HG03095 (cell line): ENCODE measurements at regions not wholly inside any gene's neighbourhood (a gene's known extent, or its start where the extent isn't known, plus 50 kb on each side); places are given as distances from the start of the nearest gene placed in this dataset.

Source experiments
- ATAC-seq: cut with Tn5 transposase; IDR thresholded peaks from one replicate; pipeline ENCODE4 v1.9.1; 2021; ENCODE audit warnings: moderate library complexity; ENCODE audit not compliant: unreplicated experiment

- no peak for ATAC-seq
Measured at GRCh38 chr17:69761767-69762321, 313.2 kb upstream of the KCNJ16 start.

DNA sequence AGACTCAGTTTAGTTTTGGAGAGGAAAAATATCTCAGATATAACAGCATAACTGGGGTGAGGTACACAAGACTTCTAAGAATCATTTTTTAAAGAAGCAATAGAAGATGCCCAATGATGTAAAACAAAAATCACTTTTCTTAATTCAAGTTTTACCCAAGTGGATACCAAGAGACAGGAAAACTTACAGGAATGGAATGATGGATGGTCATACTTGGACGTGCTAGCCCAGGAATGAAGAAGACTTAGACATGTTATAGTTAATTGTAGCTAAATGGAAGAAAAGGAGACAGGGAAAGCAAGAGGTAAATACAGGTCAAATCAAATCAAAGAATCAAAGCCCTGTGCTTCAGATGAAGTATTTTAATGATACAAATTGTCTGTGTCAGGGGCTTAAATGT, 312.7 kb upstream of the KCNJ16 start:
- no peak for ATAC-seq

DNA sequence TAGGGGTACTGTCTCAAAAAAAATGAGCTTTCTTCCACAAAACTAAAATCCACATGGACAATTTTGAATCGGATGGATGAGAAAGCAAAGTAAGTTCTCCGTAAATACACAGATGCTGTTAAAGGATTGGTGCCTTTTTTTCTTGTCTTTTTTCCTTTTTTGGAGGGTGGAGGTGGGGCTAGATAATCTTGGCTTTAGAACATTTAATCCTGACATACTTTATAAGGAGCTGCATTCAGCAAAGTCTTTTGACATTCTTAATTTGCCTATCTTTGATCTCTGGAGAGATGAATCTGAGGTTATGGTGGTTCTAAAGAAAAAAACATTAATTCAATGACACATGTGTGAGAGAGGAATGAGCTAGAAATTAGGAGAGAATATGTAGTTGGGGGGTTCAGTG, 312.3 kb upstream of the KCNJ16 start:
- ATAC-seq: no peak

GRCh38 chr17:69763503-69763902, 311.5 kb upstream of the KCNJ16 start:
- ATAC-seq: no peak

DNA sequence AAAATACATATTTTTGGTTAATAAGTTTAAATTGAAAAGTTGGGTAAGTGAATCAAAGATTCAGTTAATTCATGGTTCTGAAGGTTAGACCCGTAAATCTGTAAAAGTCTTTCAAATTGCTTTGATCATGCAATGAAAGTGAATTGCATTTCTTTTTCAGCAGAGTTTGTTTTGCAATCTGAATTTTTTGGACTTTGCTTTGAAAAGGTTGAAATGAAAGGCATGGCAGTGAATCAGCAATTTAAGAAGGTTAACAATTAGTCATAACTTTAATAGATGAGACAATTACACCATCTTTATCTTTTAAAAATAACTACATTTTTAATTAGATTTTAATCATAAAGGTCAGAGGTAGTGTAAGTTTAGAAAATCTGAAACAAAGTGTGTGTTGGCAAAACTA, 310.9 kb upstream of the KCNJ16 start:
- no peak for ATAC-seq

DNA sequence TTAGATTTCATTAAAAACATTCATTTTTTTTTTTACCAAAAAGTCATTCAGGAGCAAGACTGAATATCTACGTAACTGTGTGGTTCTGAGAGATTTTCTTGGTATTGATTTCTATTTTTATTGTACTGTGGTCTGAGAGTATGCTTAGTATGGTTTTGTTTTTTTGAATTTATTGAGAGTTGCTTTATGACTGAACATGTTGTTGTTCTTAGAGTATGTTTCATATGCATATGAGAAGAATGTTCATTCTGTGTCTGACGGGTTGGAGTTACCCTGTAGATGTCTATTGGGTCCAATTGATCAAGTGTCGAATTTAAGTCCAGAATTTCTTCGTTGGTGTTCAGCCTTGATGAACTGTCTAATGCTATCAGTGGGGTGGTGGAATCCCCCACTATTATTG, 306.0 kb upstream of the KCNJ16 start:
- no peak for ATAC-seq

DNA sequence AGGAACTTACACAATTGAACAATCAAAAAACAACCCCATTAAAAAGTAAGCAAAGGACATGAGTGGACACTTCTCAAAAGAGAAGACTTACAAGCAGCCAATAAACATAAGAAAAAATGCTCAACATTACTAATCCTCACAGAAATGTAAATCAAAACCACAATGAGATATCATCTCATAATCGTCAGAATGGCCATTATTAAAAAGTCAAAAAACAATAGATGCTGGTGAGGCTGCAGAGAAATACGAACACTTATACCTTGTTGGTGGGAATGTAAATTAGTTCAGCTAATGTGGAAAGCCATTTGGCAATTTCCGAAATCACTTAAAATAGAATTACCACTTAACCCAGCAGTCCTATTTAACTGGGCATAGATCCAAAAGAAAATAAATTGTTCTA, 301.9 kb upstream of the KCNJ16 start:
- ATAC-seq: no peak

DNA sequence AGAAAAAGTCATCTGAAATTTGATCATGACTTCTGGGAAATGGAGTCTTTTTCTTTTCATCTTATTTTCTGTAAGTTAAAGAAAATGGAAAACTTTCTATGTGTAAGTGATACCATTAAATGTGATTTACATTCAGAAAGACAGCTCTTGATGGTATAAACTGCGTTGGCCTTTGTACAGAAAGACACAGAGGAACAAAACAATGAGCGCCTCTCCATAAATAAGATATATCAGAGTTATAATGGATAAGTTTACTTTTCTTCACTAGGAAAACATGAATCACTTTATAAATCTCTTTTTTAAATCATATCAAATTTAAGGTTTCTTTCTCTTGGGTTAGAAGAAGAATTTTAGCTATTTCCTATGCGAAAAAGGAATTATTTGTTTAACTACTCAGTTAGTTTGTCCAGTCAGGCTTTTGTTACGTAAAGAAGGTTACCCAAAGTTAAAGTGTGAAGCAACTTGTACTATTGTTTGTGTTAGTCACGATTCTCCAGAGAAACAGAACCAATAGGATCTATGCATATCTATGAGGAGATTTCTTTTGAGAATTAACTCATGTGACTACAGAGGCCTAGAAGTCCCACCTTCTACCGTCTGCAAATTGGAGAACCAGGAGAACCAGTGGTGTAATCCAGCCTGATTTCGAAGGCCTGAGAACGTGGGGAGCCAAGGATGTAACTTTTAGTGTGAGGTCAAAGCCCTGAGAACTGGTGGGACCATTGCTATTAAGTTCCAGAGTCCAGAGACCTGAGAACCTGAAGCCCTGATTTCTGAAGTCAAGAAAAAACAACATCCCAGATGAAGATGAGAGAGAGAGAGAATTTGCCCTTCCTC, 295.4 kb upstream of the KCNJ16 start:
- ATAC-seq: no peak

DNA sequence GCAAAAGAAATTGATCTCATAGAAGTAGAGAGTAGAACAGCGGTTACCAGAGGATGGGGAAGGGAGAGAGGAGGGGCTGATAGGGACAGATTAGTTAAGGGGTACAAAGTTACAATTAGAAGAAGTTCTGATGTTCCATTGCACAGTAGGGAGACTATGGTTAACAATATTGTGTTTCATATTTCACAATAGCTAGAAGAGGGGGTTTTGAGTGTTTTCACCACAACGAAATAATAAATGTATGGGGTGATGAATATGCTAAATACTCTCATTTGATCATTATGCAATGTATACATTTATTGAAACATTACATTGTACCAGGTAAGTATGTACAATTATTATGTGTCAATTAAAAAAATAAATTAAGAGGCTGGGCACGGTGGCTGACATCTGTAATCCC, 291.2 kb upstream of the KCNJ16 start:
- no peak for ATAC-seq

DNA sequence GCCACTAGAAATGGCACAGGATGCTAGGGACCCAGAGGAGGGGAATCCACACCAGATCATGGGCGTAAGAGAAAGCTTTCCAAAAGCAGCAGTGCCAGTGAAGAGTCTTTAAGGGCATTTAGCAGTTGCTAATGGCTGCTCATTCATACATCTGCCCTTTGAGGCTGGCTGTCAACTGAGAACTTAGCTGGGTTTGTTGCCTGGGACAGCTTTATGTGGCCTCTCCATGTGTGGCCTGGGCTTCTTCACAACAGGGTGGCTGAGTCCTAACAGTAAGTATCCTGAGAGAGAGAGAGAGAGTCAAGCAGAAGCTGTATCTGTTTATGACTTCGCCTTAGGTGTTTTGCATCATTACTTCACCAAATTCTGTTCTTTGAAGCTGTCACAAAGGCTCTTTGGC, 286.1 kb upstream of the KCNJ16 start:
- ATAC-seq: no peak

DNA sequence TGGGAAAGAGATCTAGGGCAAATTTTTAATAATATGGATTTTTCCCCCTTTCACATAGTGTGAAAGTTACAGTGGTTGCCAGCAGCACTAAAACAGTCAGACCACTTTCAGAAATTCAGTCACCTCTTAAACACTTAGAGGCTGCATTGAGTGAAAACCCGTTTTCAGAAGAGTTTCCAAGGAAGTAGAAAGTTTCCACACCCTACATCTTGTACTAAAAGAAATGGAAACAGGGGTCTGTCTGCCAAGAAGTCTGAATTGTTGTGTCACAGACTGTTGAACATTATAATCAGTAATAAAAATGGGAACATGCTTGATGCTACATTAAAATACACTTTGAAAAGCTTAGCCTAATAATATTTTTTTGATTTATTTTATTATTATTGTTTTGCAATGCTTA, 278.9 kb upstream of the KCNJ16 start:
- no peak for ATAC-seq

GRCh38 chr17:69800870-69801269, 274.2 kb upstream of the KCNJ16 start:
- ATAC-seq: no peak

- no peak for ATAC-seq
Measured at GRCh38 chr17:69801368-69801767, 273.7 kb upstream of the KCNJ16 start.

- no peak for ATAC-seq
Measured at GRCh38 chr17:69802045-69802740, 272.8 kb upstream of the KCNJ16 start.

GRCh38 chr17:69809331-69809730, 265.7 kb upstream of the KCNJ16 start:
- no peak for ATAC-seq

DNA sequence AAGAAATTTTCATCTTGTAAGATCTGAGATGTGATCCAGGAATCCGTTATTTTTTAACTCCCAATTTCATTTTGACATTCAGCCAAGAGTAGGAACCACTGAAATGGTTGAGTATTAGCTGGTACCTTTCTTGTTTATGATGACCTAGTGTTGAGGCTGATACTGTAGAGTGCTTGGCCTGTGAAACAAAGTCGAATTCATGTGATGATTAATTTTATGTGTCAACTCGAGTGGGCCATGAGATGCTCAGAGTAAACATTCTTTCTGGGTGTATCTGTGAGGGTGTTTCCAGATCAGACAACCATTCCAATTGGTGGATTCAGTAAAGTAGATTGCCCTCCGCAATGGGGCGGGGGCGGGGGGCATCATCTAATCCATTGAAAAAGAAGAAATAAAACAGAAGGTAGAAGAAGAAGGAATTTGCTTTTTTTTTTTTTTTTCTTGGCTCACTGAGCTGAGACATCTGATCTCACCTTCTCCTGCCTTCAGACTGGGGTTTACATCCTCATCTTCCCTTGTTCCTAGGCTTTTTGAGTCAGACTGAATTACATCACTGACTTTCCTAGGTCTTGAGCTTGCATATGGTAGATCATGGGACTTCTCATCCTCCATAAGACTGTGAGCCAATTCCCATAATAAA, 264.6 kb upstream of the KCNJ16 start:
- no peak for ATAC-seq

DNA sequence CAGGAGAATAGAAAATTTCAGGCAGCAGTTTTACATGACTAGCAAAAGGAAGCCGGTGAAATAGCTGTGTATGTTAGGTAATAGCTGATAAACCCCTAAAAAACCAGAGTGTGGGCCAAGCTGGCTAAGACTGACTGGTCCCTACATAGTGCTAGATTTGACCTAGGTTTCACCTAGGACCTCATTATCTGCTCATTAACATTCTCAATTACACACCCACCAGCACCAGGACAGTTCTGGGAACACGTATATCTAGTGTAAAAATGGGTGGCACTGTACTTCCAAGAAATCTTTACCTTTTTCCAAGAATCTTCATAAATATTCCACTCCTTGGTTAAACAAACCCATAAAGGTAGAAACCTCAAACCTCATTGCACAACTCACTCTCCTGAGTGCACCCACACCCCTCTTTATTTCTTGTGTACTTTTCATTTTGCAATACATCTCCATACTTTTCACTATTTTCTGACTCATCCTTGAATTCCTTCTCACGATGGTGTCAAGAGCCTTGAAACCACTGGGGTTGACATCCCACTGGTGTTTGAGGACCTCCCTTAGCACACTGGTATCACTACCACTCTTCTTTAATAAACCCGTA, 262.7 kb upstream of the KCNJ16 start:
- no peak for ATAC-seq

GRCh38 chr17:69814031-69814430, 261.0 kb upstream of the KCNJ16 start:
- ATAC-seq: no peak

- ATAC-seq: no peak
Measured at GRCh38 chr17:69815406-69815805, 259.6 kb upstream of the KCNJ16 start.

DNA sequence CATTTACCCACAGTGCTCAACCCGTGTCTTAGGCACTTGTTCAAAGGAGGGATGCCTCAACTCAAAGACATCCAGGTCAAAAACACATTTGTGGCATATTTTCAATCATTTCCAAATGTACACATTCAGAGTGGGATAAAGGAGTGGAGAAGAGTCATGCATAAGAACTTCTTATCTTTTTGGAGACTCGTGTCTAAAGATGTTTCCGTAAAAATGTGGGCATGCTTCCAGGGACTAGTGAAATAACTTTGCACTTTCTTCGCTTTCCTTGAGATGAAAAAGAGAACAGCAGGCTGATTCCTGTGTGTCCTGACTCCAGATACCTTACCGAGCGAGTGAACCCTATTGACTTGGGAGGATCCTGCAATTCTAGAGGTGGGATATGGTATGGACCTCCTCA, 256.6 kb upstream of the KCNJ16 start:
- ATAC-seq: no peak

DNA sequence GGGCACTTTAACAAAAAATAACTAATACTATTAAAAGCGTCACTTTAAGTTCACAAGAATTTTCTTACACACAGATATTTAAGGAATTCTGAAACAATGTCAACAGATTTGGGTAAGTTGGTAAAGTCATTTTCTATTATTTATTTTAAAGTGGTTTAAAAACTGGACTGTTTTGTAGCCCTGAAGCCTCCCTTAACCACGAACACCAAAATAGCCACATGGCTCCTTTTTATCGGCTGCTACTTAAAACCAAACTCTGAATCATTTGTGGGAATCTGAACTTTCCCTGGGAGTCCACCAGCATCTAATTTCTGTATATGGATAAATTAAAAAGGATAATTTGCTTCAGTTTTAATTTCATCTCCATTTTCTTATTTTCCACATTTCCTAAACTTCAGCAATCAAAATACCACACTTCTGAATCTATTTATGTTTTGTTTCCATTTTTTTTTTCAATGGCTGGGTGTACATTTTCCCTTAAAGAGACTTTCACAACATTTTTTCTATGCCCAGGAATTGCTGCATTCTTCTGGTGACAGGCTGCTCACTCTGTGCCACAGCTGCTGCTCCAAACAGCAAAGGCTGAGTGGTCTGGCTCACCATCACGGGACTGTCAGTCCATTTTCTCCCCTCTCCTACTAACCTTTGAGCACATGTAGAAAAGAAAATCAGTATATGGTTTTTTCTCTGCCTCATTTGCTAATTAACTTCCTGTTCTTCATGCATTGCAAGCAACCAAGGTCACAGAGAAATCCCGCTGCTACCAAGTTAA, 255.5 kb upstream of the KCNJ16 start:
- ATAC-seq: no peak
